GM12875 (cell line): ENCODE measurements at regions not wholly inside any gene's neighbourhood (a gene's known extent, or its start where the extent isn't known, plus 50 kb on each side); places are given as distances from the start of the nearest gene placed in this dataset.

ENCODE experiments used
- H3K4me3 ChIP-seq: one replicate; pipeline ENCODE4 v1.5.1; 2011; ENCODE audit warnings: low read depth, low read length, control low read depth
- CTCF ChIP-seq: IDR thresholded peaks from 2 replicates; pipeline ENCODE4 v1.5.1; 2011; ENCODE audit warnings: low read depth, mild to moderate bottlenecking, control low read depth, inconsistent platforms, low read length, moderate library complexity, borderline replicate concordance; ENCODE audit not compliant: insufficient read depth

DNA sequence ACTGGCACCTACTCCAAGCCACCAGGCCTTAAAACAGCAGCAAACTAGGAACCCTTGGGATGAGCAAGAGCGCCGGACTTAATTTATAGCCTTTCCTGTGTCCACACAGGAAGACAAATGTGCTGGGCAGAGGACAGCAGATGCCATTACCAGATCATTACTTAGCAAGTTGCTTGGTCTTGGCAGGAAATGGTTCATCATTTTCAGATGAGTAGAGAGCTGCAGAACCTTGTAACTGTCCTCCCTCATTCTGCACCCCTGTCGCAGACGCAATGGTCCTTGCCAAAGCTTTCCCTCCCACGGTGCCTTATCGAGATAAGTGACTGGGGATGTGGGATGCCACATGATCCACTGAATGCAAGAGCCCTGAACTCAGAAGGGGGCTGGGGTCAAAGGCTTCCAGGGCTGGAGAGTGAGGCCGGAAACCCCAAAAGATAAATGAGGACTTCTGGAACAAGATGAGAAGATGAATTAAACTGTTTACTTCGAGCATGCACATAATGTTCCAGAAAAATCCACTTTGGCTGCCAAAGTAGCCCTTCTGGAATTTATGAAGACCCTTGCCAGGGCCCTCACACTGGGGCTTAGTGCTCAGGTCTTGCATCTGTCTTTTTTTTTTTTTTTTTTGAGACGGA is 145.6 kb upstream of the ZNF32 start:
- no peak for TF ChIP-seq CTCF
- H3K4me3 ChIP-seq: no peak overlapping the region

DNA sequence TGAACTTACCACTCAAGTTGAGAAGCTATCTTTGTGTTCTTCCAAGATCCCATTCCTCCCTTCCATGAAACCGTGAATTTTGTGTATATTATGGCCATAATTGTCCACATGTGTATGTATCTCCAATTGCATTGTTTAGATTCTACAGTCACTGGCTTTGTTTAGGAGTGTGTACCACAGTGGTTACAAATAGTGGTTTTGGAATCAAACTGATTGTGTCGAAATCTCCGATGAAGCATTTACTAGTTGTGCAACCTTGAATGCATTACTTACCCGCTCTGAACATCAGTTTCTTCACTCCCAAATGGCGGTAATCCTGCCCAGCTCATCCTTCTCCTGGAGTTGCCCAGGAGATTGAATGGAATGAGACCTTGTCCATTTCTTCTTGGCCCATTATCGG is 145.0 kb upstream of the ZNF32 start:
- no peak for TF ChIP-seq CTCF
- H3K4me3 ChIP-seq: no peak overlapping the region

- no peak for TF ChIP-seq CTCF
- no peak overlapping the region for H3K4me3 ChIP-seq
Observed at GRCh38 chr10:43790147-43790546, 141.5 kb upstream of the ZNF32 start.

- H3K4me3 ChIP-seq: no peak overlapping the region
- TF ChIP-seq CTCF: no peak
Observed at GRCh38 chr10:43785252-43785651, 136.6 kb upstream of the ZNF32 start.

DNA sequence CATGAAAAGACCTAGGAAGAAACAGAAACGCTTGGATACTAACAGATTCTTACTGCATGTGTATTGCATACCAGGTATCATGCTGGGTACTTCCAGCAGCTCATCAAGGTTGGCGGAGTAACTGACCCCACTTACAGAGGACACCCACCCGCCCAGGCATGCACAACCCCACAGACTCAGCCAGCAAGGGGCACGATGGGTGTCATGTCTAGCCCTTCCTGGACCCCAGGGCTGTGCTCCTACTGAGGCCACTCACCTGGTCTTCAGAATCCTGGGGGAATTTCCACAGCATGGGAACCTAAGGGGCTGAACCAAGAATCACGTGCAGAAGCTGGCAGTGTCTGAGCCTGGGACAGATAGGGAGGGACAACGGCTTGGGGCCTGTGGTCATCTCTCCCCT is 134.1 kb upstream of the ZNF32 start:
- no peak overlapping the region for H3K4me3 ChIP-seq
- no peak for TF ChIP-seq CTCF

GRCh38 chr10:43781480-43782361 is 133.0 kb upstream of the ZNF32 start:
- no peak for TF ChIP-seq CTCF
- no peak overlapping the region for H3K4me3 ChIP-seq

DNA sequence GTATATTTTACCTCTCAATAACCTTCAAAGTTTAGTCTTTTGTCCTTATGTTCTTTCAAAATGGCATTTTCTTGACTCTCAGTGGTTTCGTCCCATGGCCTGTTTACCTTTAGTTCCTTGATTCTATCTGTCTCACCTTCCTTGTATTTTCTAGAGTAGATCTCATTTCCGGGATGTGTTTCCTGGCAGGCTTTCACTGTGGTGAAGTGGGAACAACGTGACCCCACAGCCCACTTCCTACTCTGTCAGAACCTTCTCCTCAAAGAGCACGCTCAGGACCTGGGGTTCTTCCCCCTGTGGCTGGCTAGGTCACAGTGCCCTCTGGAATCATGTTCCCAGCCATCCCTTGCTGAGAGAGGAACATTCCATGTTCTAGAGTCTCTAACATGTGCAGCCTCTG is 129.9 kb upstream of the ZNF32 start:
- no peak overlapping the region for H3K4me3 ChIP-seq
- TF ChIP-seq CTCF: no peak
